Activated CD4-positive, alpha-beta T cell treated with anti-CD3 and anti-CD28 coated beads, Interleukin-2, amount 50 U/mL, for 16 hours (primary cell): ENCODE measurements at regions not wholly inside any gene's neighbourhood (a gene's known extent, or its start where the extent isn't known, plus 50 kb on each side); places are given as distances from the start of the nearest gene placed in this dataset.
"Not testable (repeated sequence)": the region's sequence is repeated elsewhere in the genome, so short reads cannot be mapped to it uniquely, and the experiment has no call there.

Source experiments
- DNase-seq: peaks from one replicate; pipeline ENCODE4 v3.0.0-alpha.2; 2020

GRCh38 chr4:29262986-29263385 is 1457.2 kb upstream of the PCDH7 start:
- DNase-seq = no peak

GRCh38 chr4:29276150-29276549 is 1444.0 kb upstream of the PCDH7 start:
- no peak for DNase-seq

GRCh38 chr4:29277381-29277780 is 1442.8 kb upstream of the PCDH7 start:
- no peak for DNase-seq

GRCh38 chr4:29278585-29278984 is 1441.6 kb upstream of the PCDH7 start:
- no peak for DNase-seq

GRCh38 chr4:29289118-29289517 is 1431.1 kb upstream of the PCDH7 start:
- DNase-seq = no peak

GRCh38 chr4:29295280-29295679 is 1424.9 kb upstream of the PCDH7 start:
- no peak for DNase-seq

- no peak for DNase-seq
Observed at GRCh38 chr4:29304595-29304994, 1415.6 kb upstream of the PCDH7 start.

- no peak for DNase-seq
Observed at GRCh38 chr4:29307256-29307655, 1412.9 kb upstream of the PCDH7 start.

GRCh38 chr4:29307755-29308154 is 1412.4 kb upstream of the PCDH7 start:
- no peak for DNase-seq

- no peak for DNase-seq
Observed at GRCh38 chr4:29309050-29309449, 1411.1 kb upstream of the PCDH7 start.

GRCh38 chr4:29310252-29310651 is 1409.9 kb upstream of the PCDH7 start:
- DNase-seq = no peak

GRCh38 chr4:29311247-29311646 is 1408.9 kb upstream of the PCDH7 start:
- no peak for DNase-seq

GRCh38 chr4:29319663-29320340 is 1400.4 kb upstream of the PCDH7 start:
- DNase-seq = no peak

- DNase-seq = no peak
Observed at GRCh38 chr4:29320947-29321620, 1399.1 kb upstream of the PCDH7 start.

- DNase-seq = no peak
Observed at GRCh38 chr4:29326004-29326403, 1394.2 kb upstream of the PCDH7 start.

GRCh38 chr4:29326816-29327215 is 1393.4 kb upstream of the PCDH7 start:
- DNase-seq = no peak

- no peak for DNase-seq
Observed at GRCh38 chr4:29336861-29337260, 1383.3 kb upstream of the PCDH7 start.

- no peak for DNase-seq
Observed at GRCh38 chr4:29372971-29373370, 1347.2 kb upstream of the PCDH7 start.

GRCh38 chr4:29375716-29376115 is 1344.5 kb upstream of the PCDH7 start:
- DNase-seq = no peak

GRCh38 chr4:29378237-29378636 is 1341.9 kb upstream of the PCDH7 start:
- not testable (repeated sequence) for DNase-seq

- DNase-seq = no peak
Observed at GRCh38 chr4:29390921-29391320, 1329.2 kb upstream of the PCDH7 start.

GRCh38 chr4:29405116-29405515 is 1315.1 kb upstream of the PCDH7 start:
- DNase-seq = no peak

GRCh38 chr4:29415771-29416170 is 1304.4 kb upstream of the PCDH7 start:
- no peak for DNase-seq

GRCh38 chr4:29423836-29424721 is 1296.1 kb upstream of the PCDH7 start:
- no peak for DNase-seq
